ENCODE measurements at regions not wholly inside any gene's neighbourhood (a gene's known extent, or its start where the extent isn't known, plus 50 kb on each side); places are given as distances from the start of the nearest gene placed in this dataset.

DNA sequence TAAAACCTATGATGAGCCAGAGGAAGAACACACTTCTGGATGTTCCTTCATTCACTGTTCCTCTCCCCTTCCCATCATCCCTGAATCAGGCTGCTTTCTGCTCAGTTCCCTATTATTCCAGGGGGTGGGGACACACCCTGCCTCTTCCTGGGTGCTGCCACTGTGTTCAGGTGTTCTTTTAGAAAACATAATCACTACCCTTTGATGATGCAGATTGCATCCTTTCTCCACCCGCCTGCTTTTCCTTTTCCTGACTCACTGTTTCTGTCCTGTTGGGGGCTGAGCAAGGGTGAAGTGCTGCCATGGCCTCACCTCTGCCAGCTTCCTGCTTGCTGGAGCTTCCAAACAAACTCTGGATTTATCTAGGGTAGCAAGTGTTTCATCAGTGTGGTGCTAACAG is 331.9 kb upstream of the GRIA1 start:
- intact Hi-C loops (cut with micrococcal nuclease), result no loop called here
- no peak overlapping the region for H3K4me2 ChIP-seq (replicated peaks; ENCODE audit: low read depth, low read length, poor library complexity, severe bottlenecking)
- H3K4me1 Mint-ChIP-seq, result no peaks in the 10 kb centered on the region

DNA sequence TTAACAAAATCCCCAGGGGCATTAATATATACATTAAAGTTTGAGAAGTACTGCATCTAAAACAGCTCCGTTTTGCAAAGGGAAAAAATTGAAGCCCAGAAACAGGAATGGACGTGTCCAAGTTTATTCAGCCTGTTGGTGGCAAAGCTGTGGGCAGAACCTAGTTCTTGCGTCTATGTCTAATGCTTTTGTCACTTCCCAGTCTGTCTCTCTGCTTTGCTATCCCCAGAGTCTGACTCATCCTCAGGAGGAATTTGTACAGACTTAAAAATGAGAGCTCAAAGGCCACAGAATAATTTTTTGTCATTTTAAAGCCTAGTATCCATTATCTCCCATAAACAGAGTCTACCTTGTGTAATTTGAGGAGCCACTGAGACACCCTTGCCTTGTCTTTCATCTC is 330.9 kb upstream of the GRIA1 start:
- no peak overlapping the region for H3K4me2 ChIP-seq (replicated peaks; ENCODE audit: low read depth, low read length, poor library complexity, severe bottlenecking)
- intact Hi-C loops (cut with micrococcal nuclease), result no loop called here
- H2AFZ ChIP-seq (ENCODE audit: insufficient read depth, low read depth, low read length, poor library complexity, severe bottlenecking), result no peak overlapping the region
- WGBS (ENCODE audit: insufficient coverage), result 54% methylated on average over 2 of the region's 3 CpGs
- H4K20me1 ChIP-seq (ENCODE audit: control insufficient read depth, insufficient read depth, low read length, poor library complexity, severe bottlenecking), result no peaks in the 10 kb centered on the region
- H3K9ac ChIP-seq (ENCODE audit: low read length), result no peak overlapping the region
- ATAC-seq (ENCODE audit: low read depth) (no peak), DNase-seq (no peak)
- H3K9me3 Mint-ChIP-seq (ENCODE audit: insufficient read depth), result no peaks in the 10 kb centered on the region
- no peak overlapping the region for H3K27ac Mint-ChIP-seq
- TF ChIP-seq, protein P1, sequence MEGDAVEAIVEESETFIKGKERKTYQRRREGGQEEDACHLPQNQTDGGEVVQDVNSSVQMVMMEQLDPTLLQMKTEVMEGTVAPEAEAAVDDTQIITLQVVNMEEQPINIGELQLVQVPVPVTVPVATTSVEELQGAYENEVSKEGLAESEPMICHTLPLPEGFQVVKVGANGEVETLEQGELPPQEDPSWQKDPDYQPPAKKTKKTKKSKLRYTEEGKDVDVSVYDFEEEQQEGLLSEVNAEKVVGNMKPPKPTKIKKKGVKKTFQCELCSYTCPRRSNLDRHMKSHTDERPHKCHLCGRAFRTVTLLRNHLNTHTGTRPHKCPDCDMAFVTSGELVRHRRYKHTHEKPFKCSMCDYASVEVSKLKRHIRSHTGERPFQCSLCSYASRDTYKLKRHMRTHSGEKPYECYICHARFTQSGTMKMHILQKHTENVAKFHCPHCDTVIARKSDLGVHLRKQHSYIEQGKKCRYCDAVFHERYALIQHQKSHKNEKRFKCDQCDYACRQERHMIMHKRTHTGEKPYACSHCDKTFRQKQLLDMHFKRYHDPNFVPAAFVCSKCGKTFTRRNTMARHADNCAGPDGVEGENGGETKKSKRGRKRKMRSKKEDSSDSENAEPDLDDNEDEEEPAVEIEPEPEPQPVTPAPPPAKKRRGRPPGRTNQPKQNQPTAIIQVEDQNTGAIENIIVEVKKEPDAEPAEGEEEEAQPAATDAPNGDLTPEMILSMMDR (IDR thresholded peaks at IDR 0.05), result no peak
- no peak for TF ChIP-seq EZH2 (IDR thresholded peaks at IDR 0.05; ENCODE audit: borderline replicate concordance, insufficient read depth, low read depth, low read length, poor library complexity, severe bottlenecking)
- H3K4me3 Mint-ChIP-seq, result no peak overlapping the region
- POLR2A ChIA-PET, result no interaction called here
- no peak overlapping the region for H3K27ac ChIP-seq (ENCODE audit: low read length in 2 of 2)
- no peaks in the 10 kb centered on the region for H3K9me3 ChIP-seq (ENCODE audit: control extremely low read depth in 1 of 3, control insufficient read depth in 2 of 3, insufficient read depth in 1 of 3, low read length in 2 of 3)
- no peaks in the 10 kb centered on the region for H3K79me2 ChIP-seq (ENCODE audit: control insufficient read depth, insufficient read depth, low read length)
- H3K4me3 ChIP-seq (ENCODE audit: control extremely low read depth in 1 of 5, extremely low read depth in 1 of 5, insufficient read depth in 1 of 5, low read depth in 2 of 5, low read length in 4 of 5), result no peak overlapping the region
- CTCF ChIA-PET, result no interaction called here
- no peaks in the 10 kb centered on the region for H3K36me3 ChIP-seq (replicated peaks in 1 of 2; ENCODE audit: control extremely low read depth in 1 of 2, control insufficient read depth in 1 of 2, extremely low read depth in 1 of 2, insufficient read depth in 2 of 2, low read length in 1 of 2)
- no peaks in the 10 kb centered on the region for H3K4me1 ChIP-seq (ENCODE audit: control insufficient read depth in 2 of 2, insufficient read depth in 2 of 2, low read length in 2 of 2)
- no peaks in the 10 kb centered on the region for H3K27me3 Mint-ChIP-seq
- H3K27me3 ChIP-seq (replicated peaks in 1 of 4; ENCODE audit: control extremely low read depth in 1 of 4, control insufficient read depth in 3 of 4, insufficient read depth in 4 of 4, low read length in 3 of 4), result no peaks in the 10 kb centered on the region
- no peaks in the 10 kb centered on the region for H3K4me1 Mint-ChIP-seq

More for the DNA sequence above, 331.9 kb upstream of the GRIA1 start:
- Histone ChIP-seq H3K36me3 (replicated peaks in 1 of 2; ENCODE audit: control extremely low read depth in 1 of 2, control insufficient read depth in 1 of 2, extremely low read depth in 1 of 2, insufficient read depth in 2 of 2, low read length in 1 of 2) (no peaks in the 10 kb centered on the region), H3K79me2 (ENCODE audit: control insufficient read depth, insufficient read depth, low read length) (no peaks in the 10 kb centered on the region), H4K20me1 (ENCODE audit: control insufficient read depth, insufficient read depth, low read length, poor library complexity, severe bottlenecking) (no peaks in the 10 kb centered on the region), H3K9ac (ENCODE audit: low read length) (no peak overlapping the region), H2AFZ (ENCODE audit: insufficient read depth, low read depth, low read length, poor library complexity, severe bottlenecking) (no peak overlapping the region), H3K27me3 (replicated peaks in 1 of 4; ENCODE audit: control extremely low read depth in 1 of 4, control insufficient read depth in 3 of 4, insufficient read depth in 4 of 4, low read length in 3 of 4) (no peaks in the 10 kb centered on the region), H3K9me3 (ENCODE audit: control extremely low read depth in 1 of 3, control insufficient read depth in 2 of 3, insufficient read depth in 1 of 3, low read length in 2 of 3) (no peaks in the 10 kb centered on the region), H3K4me3 (ENCODE audit: control extremely low read depth in 1 of 5, extremely low read depth in 1 of 5, insufficient read depth in 1 of 5, low read depth in 2 of 5, low read length in 4 of 5) (no peak overlapping the region), H3K4me1 (ENCODE audit: control insufficient read depth in 2 of 2, insufficient read depth in 2 of 2, low read length in 2 of 2) (no peaks in the 10 kb centered on the region), H3K27ac (ENCODE audit: low read length in 2 of 2) (no peak overlapping the region)
- no CpG with 5 or more reads among the region's 1 CpG for WGBS (ENCODE audit: insufficient coverage)
- Mint-ChIP-seq H3K27me3 (no peaks in the 10 kb centered on the region), H3K9me3 (ENCODE audit: insufficient read depth) (peaks cover 5% of the 10 kb centered on the region), H3K27ac (no peak overlapping the region), H3K4me3 (no peak overlapping the region)
- CTCF ChIA-PET, result no interaction called here
- no peak for DNase-seq
- TF ChIP-seq, protein P1 (IDR thresholded peaks at IDR 0.05), result no peak
- no peak for TF ChIP-seq EZH2 (IDR thresholded peaks at IDR 0.05; ENCODE audit: borderline replicate concordance, insufficient read depth, low read depth, low read length, poor library complexity, severe bottlenecking)
- POLR2A ChIA-PET, result no interaction called here
- ATAC-seq (ENCODE audit: low read depth), result no peak
